VCaP (cell line): ENCODE measurements at regions not wholly inside any gene's neighbourhood (a gene's known extent, or its start where the extent isn't known, plus 50 kb on each side); places are given as distances from the start of the nearest gene placed in this dataset.

Experiments used
- H3K27ac ChIP-seq: fragments of 450-650 bp; 2 replicates; pipeline ENCODE4 v1.5.1; 2017
- TF ChIP-seq, protein P1 (sequence below): fragments of 450-650 bp; conservative IDR thresholded peaks from 2 replicates; pipeline ENCODE4 v1.5.1; 2017; ENCODE audit warnings: mild to moderate bottlenecking, moderate library complexity

DNA sequence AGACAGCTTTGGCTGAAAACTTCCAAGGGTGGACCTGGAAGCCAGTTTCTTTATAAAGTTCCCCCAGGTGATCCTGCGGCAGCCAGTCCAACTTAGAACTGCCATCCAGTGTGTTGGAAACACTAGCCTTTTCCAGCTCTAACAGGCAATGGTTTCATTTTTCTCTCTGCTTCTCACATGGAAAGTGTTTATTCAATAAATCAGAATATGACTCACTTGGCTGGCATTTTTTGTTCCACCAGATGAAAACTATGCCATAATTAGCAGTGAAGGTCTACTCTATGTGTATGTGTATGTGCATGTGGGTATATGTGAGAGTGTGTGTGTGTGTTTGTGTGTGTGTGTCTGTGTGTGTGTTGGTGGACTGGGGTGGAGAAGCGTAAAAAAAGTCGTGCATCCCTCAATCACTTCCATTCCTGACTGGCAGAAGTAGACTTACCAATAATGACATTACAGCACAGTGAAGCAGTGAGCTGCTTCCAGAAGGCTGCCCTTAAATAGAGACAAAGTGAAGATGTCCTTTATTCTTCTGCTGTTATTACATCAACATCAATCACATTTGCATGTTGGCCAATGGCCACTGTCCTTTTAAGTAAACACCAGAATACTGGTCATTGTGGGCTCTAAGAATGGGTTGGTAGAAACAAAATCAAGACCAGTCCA lies 90.9 kb upstream of the SETBP1 start:
- H3K27ac ChIP-seq = no peak overlapping the region
- TF ChIP-seq, protein P1, sequence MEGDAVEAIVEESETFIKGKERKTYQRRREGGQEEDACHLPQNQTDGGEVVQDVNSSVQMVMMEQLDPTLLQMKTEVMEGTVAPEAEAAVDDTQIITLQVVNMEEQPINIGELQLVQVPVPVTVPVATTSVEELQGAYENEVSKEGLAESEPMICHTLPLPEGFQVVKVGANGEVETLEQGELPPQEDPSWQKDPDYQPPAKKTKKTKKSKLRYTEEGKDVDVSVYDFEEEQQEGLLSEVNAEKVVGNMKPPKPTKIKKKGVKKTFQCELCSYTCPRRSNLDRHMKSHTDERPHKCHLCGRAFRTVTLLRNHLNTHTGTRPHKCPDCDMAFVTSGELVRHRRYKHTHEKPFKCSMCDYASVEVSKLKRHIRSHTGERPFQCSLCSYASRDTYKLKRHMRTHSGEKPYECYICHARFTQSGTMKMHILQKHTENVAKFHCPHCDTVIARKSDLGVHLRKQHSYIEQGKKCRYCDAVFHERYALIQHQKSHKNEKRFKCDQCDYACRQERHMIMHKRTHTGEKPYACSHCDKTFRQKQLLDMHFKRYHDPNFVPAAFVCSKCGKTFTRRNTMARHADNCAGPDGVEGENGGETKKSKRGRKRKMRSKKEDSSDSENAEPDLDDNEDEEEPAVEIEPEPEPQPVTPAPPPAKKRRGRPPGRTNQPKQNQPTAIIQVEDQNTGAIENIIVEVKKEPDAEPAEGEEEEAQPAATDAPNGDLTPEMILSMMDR = no peak

DNA sequence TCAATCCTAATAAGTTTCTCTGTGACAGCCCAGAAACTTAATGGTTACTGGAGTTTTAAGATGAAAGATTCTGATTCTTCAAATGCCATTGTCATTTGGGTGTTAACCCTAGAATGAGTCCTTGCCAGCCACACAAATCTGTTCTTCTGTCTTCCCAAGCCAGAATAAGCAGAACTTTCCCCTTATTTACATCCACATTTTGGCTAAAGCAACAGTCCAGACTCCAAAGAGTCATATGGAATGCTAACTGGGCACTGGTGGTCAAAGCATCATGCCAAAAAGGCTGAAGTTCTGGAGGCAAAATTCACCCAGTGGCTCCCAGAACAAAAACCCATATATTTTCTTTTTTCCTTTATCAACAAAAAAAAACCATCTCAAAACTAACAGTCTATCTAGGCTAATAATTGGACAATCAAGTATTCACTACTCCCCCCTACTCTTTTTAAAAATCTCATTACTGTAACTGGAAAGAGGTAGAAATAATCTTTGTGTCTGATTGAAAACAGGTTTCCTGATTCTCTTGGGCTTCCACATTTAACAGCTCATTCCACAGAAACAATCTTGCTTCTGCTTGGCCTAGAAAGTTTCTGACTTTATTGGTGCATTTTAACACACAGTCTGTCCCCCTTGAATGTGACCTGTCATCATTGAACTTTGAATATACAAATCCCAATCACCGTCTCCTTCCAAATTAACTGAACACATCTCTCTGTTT lies 89.6 kb upstream of the SETBP1 start:
- H3K27ac ChIP-seq = no peak overlapping the region
- TF ChIP-seq, protein P1 = no peak

DNA sequence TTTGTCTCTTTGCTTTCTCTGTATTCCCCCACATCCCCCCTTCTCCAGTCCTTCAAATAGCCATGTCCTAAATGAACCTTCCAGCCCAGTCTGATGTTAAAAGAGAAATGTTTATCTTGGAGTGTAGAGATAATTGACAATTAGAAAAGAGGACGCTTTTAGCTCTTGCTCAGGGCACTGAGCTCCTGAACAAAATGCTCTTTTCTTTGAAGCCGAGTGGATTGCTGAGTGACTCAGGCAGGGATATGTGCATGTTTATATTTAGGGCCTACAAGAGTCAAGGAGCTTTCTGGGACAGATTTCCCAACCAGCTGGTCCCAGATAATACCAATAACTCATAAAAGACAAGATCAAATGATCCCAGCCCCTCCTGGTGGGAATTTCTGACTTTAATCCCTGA lies 88.0 kb upstream of the SETBP1 start:
- TF ChIP-seq, protein P1 = no peak
- no peak overlapping the region for H3K27ac ChIP-seq

DNA sequence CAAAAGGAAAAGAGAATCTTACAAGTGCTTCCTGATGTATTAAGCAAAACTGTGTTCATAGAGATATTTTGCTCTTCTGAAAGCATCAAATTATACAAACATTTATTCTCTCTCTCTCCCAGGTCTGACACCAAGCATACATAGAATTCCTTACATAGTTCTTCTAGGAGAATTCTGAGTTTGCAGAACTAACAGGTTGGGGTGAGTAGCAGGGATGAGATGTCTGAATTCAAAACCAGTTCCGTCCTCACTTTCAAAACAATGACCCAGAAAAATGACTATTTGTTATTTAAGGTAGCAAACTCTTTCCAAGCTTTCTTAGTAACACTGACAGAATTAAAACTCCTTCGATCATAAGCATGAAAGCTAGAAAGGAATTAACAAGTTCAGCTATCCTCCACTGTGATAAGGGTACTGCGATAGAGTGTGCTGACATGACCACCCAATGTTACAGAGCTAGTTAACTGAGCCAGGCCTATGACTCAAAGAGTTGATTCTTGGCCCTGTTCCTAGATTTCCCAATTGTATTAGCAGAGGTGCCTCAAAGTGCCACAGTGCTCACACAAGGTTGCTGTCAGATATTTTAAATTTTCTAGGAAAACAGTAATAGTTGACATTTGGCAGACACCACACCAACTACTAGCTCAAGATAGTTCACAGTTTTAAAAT lies 85.8 kb upstream of the SETBP1 start:
- TF ChIP-seq, protein P1 = no peak
- H3K27ac ChIP-seq = no peak overlapping the region

DNA sequence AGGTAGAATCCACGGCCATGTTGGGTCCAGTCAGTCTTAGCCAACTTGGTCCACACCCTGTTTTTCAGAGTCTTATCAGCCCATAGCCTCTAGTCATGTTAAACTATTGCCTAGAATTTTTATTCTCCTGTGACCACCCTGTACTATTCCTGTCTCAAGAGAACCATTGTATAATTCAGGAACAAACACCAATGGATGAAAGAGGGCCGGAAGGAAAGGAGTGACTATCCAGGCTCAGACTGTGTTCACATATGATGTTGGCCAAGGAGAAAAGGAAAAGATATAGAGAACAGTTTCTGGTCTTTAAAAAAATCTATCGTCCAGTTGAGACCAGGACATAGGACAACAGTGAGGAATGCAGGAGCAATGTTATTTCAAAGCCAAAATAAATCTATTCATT lies 82.9 kb upstream of the SETBP1 start:
- H3K27ac ChIP-seq = no peak overlapping the region
- TF ChIP-seq, protein P1 = no peak

DNA sequence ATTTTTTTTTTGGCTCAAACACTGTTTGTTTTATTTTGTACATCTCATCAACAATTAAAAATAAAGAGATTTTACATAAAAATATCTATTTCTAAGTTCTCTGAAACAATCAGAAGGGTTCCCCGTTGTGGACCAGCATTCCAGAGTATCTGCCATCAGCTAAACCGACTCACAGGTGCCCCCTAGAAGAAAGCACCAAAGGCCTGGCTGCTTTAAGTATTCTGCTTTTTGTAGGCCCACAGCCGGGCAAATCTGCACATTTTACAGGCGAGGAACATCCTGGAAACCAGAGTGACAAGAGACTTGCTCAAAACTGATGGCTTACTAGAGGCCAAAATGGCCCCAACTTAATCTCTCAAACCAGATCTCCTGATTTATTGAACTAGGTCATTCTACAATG lies 82.2 kb upstream of the SETBP1 start:
- H3K27ac ChIP-seq = no peak overlapping the region
- TF ChIP-seq, protein P1 = no peak

DNA sequence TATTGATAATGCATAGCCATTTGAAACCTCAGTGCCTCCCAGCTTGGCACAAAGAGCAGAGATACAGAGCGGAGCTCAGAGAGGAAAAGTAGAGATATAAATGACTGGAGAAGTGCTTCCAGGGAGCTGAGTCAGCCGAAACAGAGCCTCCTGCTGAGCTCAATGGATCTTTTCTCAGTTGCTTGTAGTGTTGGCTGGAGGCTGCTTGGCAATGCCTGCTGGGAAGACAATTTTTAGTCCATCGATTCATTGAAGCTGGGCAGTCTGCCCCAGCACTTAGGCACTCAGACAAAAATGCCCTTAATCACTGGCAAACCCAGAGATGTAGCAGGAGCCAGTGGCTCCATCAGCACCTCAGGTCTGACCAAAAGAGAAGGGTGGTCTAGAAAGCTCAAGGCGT lies 81.3 kb upstream of the SETBP1 start:
- TF ChIP-seq, protein P1 = no peak
- no peak overlapping the region for H3K27ac ChIP-seq
